C1 segment of cervical spinal cord (tissue), 14 donors: ENCODE measurements at regions not wholly inside any gene's neighbourhood (a gene's known extent, or its start where the extent isn't known, plus 50 kb on each side); places are given as distances from the start of the nearest gene placed in this dataset.

Experiments used
- DNase-seq, 14 donors: peaks; one replicate each; lab custom pipeline; 2025; lab: John Stamatoyannopoulos, UW

GRCh38 chr6:132244744-132245143 lies 156.5 kb downstream of the MOXD1 start:
- no peak for DNase-seq

DNA sequence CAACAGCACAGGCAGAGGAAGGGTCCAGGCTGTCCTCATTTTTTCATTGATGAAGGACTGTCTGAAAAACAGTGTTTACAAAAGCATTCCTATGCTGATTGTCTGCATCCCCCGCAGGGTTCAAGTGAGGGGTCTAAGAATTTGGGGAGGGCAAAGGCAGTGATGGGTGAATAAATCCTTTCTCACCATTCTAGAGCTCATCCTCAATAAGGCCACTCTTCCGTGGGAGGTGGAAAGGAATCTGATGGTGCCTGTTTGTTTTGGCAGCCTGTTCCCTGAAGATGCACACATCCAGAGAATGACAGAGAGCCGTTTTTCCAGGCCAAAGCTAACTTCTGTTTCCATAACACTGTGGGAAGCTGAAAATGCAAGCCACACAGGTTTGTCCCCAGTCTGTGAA lies 164.5 kb downstream of the MOXD1 start:
- no peak for DNase-seq

DNA sequence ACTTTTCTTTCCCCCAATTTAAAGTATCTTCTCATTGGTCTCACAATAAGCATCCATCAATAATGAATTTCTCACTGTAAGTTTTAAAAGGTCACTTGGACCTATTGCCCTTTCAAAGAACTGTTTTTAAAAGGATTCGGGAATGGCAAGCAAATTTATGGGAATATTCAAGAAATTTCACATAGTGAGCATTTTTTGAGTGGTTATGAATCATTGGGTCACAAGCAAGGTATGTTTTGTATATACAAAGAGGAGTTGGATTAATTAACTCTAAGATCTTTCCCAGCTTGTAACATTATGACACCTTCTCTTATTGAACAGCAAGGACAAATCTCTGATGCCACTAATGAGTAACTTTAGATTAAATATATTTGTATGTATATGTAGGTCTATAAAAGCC lies 165.0 kb downstream of the MOXD1 start:
- no peak for DNase-seq

GRCh38 chr6:132235596-132236280 lies 165.5 kb downstream of the MOXD1 start:
- DNase-seq = no peak

DNA sequence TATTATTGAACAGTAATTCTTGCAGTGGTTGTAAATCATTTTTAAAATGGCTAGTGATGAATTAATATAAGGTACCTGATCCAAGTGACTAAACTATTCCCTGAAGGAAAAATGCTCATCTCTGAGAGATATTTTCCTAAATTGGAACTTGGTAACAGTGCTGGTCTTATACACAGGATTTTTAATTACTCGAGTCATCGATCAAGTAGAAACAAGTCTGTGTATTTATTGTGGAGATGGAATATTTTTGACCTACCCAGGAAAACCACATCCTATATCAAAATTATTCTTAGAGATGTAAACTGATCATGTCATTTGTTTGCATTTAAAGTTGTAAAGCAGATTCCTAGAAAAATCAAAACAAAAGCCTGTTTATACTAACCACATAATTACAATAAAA lies 166.9 kb downstream of the MOXD1 start:
- no peak for DNase-seq

DNA sequence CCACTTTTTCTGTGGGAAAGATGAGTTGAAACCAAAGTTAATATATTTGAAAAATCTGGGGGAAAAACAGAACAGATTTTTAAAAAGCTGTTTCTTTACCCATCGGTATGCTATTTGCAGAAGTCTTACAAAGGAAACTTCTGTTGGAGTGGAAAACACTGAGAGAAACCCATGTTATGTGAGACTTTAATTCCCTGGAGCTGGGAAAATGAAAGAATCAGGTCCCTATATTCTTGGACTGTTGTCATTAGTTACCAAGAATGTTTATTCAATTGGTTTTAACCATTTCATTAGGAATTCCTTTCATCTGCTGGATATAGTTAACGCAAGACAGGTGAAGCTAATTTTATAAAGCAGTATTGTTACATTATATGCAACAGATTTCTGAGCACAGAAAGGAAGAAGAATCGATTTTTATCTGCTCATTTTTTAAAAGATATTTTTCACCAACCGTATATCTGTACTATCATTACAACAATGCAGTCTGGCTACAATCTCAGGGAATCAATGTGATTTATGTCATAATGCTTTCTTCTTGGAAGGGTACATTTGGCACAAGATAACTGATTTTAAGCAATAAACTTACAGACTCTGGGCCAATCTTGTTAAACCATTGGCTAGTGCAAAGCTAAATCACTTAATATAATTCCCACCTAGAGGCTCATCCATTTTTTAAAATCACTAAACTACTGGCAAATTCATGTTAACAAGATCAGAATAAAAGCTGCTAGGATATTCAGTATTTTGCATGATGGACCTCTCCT lies 170.0 kb downstream of the MOXD1 start:
- no peak for DNase-seq

DNA sequence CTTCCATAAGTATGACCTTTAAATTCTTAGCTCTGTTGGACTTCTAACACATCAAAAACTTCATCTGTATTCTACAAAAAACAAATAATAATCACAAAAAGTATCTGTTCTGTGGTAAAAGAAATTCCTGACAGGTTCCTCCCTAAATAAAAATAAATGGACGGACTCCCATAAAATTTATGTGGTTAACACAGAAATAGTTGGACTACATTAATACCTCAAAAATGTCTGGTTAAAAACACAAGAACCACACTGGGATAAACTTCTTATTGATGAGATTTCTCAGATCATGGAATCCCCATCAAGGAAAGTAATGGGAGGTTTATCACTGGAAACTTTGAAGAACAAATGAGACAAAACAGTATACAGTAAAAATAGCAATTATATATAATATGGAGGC lies 172.4 kb downstream of the MOXD1 start:
- DNase-seq = no peak

- DNase-seq = no peak
These were observed 173.4 kb downstream of the MOXD1 start for GRCh38 chr6:132227904-132228303.

DNA sequence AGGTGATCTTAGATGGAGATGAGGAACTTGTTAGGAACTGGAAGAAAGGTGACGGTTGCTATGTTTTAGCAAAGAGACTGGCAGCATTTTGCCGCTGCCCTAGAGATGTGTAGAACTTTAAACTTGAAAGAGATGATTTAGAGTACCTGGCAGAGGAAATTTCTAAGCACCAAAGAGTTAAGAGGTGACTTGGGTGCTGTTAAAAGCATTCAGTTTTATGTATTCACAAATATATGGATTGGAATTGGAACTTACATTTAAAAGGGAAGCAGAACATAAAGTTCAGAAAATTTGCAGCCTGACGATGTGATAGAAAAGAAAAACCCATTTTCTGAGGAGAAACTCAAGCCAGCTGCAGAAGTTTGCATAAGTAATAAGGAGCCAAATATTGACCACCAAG lies 176.3 kb downstream of the MOXD1 start:
- DNase-seq = no peak

DNA sequence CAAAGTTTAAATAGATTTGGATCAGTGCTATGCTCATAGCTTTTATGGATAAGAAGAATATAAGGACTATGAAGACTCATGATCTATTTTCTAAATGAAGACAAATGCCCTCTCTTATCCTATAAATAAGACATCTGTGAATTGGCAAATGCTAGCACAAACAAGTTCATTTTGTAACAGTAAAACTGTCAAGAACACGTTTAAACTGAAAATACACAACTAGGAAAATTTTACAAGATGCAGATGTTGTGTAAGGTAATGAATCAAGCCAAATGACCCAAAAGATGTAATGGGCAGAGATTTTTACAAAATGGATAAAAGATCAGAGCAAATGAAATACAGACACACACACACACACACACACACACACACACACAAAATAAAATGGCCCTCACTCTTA lies 180.5 kb downstream of the MOXD1 start:
- DNase-seq = no peak

DNA sequence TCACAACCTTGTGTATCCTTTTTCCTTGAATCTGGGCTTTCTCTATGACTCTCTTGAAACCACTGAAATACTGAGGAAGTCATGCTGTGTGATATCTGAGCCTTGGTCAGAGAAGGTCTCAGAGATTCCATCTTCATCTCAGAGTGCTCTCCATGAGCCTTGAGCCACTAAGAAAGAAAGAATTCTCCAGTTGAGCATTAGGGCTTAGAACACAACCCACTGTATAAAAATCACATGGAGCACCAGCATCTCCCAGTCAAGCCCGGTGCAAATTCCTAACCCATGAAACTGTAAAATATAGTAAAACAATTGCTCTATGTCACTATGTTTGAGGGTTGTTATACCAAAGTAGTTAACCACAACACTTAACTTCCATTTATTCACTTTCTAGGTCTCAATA lies 181.4 kb downstream of the MOXD1 start:
- no peak for DNase-seq

- no peak for DNase-seq
These were observed 183.1 kb downstream of the MOXD1 start for GRCh38 chr6:132218059-132218696.

- DNase-seq = no peak
These were observed 185.5 kb downstream of the MOXD1 start for GRCh38 chr6:132215805-132216204.

DNA sequence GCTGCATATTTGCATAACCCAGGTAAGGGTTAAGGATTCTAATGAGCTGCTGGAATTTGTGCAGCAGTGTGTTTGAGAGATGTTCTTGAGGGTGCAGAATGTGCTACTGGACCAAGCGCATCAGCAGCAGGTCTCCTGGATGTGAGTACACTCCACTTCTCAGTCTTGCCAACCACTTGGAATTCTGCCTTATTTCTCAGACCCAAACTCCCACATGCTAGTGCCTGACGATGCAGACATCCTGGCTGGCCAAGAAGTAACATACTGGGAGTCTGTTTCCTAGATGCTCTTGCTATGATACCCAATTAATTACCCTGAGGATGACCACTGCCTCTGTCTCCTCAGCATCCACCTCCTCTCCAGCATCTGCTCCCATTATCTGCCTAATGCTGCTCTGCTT lies 186.6 kb downstream of the MOXD1 start:
- DNase-seq = no peak

DNA sequence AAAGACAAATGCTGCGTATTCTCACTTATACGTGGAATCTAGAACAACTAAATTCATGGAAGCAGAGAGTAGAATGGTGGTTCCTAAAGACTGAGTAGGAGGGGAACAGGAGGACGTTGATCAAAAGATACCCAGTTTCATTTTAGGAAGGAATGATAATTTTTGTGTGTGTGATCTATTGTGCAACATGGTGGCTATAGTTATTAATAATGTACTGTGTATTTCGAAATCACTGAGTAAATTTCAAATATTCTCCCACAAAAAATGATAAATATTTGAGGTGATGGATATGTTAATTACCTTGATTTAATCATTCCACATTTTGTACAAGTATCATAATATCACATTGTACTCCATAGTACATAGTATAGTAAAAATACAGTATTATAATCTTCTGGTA lies 187.5 kb downstream of the MOXD1 start:
- no peak for DNase-seq

DNA sequence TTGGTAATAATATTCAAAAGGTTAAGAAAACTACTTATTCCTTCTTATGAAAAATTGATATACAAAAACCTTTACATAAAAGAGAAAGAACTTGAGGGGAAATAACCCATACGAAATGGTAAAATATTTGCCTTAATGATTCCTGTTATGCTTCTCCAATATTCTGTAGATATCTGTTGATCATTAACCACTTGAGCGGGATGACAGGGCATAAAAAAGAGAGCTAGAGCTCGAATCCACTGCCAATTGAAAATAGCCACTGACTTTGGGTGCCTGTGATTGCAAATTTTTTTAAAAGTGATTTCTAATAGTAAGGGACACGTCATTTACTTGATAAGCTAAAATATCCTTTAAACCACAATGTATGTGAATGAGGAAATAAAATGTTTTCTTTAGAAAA lies 188.1 kb downstream of the MOXD1 start:
- DNase-seq = no peak

- DNase-seq = no peak
These were observed 190.2 kb downstream of the MOXD1 start for GRCh38 chr6:132210886-132211563.

GRCh38 chr6:132209351-132209750 lies 191.9 kb downstream of the MOXD1 start:
- DNase-seq = no peak

GRCh38 chr6:132207991-132208390 lies 193.3 kb downstream of the MOXD1 start:
- no peak for DNase-seq

GRCh38 chr6:132205946-132206345 lies 195.3 kb downstream of the MOXD1 start:
- DNase-seq = no peak

DNA sequence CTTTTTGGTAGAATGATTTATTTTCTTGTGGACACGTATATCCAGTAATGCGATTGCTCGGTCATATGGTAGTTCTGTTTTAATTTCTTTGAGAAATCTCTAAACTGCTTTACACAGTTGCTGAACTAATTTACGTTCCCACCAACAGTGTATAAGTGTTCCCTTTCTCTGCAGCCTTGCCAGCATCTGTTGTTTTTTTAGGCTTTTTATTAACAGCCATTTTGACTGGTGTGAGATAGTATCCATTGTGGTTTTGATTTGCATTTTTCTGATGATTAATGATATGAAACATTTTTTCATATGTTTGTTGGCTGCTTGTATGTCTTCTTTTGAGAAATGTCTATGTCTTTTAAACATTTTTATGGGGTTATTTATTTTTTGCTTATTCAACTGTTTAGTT lies 196.7 kb downstream of the MOXD1 start:
- DNase-seq = no peak

- no peak for DNase-seq
These were observed 198.7 kb downstream of the MOXD1 start for GRCh38 chr6:132202574-132202973.
